Stomach (tissue), 4 donors: ENCODE measurements at regions not wholly inside any gene's neighbourhood (a gene's known extent, or its start where the extent isn't known, plus 50 kb on each side); places are given as distances from the start of the nearest gene placed in this dataset.

Experiments
- CTCF ChIP-seq, 7 experiments: fragments of 450-650 bp in 4 of 7; fragments of 200-600 bp in 3 of 7; sonication (generic) in 3 of 7; IDR thresholded peaks; one replicate each; pipeline ENCODE4 v1.5.1; 2016 to 2019; ENCODE audit warnings: antibody characterized with exemption in 7 of 7, control low read depth in 2 of 7, mild to moderate bottlenecking in 1 of 7
- EP300 ChIP-seq: sonication (generic); formaldehyde crosslinking; IDR thresholded peaks from one replicate; pipeline ENCODE4 v1.6.1; 2017; ENCODE audit warnings: antibody characterized with exemption
- POLR2A ChIP-seq, 4 donors: fragments of 450-650 bp; IDR thresholded peaks; one replicate each; pipeline ENCODE4 v1.6.1; 2016; ENCODE audit warnings: antibody characterized with exemption in 4 of 4, control low read depth in 2 of 4, mild to moderate bottlenecking in 1 of 4, moderate library complexity in 1 of 4
- POLR2AphosphoS5 ChIP-seq, 3 donors: sonication (generic); formaldehyde crosslinking; IDR thresholded peaks; one replicate each; pipeline ENCODE4 v1.6.1; 2016; ENCODE audit warnings: antibody characterized with exemption in 3 of 3

GRCh38 chr12:77433799-77434198, 368.4 kb upstream of the E2F7 start:
- no peak for TF ChIP-seq POLR2A (IDR thresholded peaks at IDR 0.05)
- no peak for TF ChIP-seq CTCF (IDR thresholded peaks at IDR 0.05)
- TF ChIP-seq EP300 = no peak
- TF ChIP-seq POLR2AphosphoS5 (IDR thresholded peaks at IDR 0.05) = no peak
